H9 (cell line): ENCODE measurements at regions not wholly inside any gene's neighbourhood (a gene's known extent, or its start where the extent isn't known, plus 50 kb on each side); places are given as distances from the start of the nearest gene placed in this dataset.
"Not testable (repeated sequence)": the region's sequence is repeated elsewhere in the genome, so short reads cannot be mapped to it uniquely, and the experiment has no call there.

Experiments
- DNase-seq: peaks from one replicate; pipeline ENCODE4 v3.0.0-alpha.2; 2017
- H2AFZ ChIP-seq: one replicate; pipeline ENCODE4 v1.6.1; 2013; ENCODE audit warnings: mild to moderate bottlenecking, low read length, control low read depth, moderate library complexity
- H2AK5ac ChIP-seq: 2 replicates; pipeline ENCODE4 v1.6.1; 2013; ENCODE audit warnings: low read length, control low read depth, mixed read lengths; ENCODE audit not compliant: insufficient read length
- H2BK120ac ChIP-seq: one replicate; pipeline ENCODE4 v1.6.1; 2013; ENCODE audit warnings: low read depth, mild to moderate bottlenecking, low read length, control low read depth, inconsistent platforms; ENCODE audit not compliant: poor library complexity, severe bottlenecking
- H2BK12ac ChIP-seq: 2 replicates; pipeline ENCODE4 v1.6.1; 2013; ENCODE audit warnings: low read length, control low read depth, mixed read lengths, low read depth; ENCODE audit not compliant: insufficient read length
- H2BK15ac ChIP-seq: 2 replicates; pipeline ENCODE4 v1.6.1; 2013; ENCODE audit warnings: low read depth, low read length, control low read depth
- H2BK20ac ChIP-seq: one replicate; pipeline ENCODE4 v1.6.1; 2013; ENCODE audit warnings: low read depth, mild to moderate bottlenecking, low read length, control low read depth, inconsistent platforms; ENCODE audit not compliant: poor library complexity, severe bottlenecking
- H2BK5ac ChIP-seq: 2 replicates; pipeline ENCODE4 v1.6.1; 2013; ENCODE audit warnings: low read length, control low read depth, mixed read lengths; ENCODE audit not compliant: insufficient read length
- H3K14ac ChIP-seq: 2 replicates; pipeline ENCODE4 v1.6.1; 2013; ENCODE audit warnings: low read length, control low read depth; ENCODE audit not compliant: insufficient read depth
- H3K18ac ChIP-seq: 2 replicates; pipeline ENCODE4 v1.6.1; 2013; ENCODE audit warnings: low read depth, mild to moderate bottlenecking, mixed read lengths, low read length, control low read depth; ENCODE audit not compliant: insufficient read length
- H3K23ac ChIP-seq: 2 replicates; pipeline ENCODE4 v1.6.1; 2013; ENCODE audit warnings: low read length, control low read depth, mixed read lengths, low read depth; ENCODE audit not compliant: insufficient read length
- H3K23me2 ChIP-seq: 2 replicates; pipeline ENCODE4 v1.6.1; 2013; ENCODE audit warnings: low read depth, mild to moderate bottlenecking, mixed read lengths, low read length, control low read depth; ENCODE audit not compliant: insufficient read length, poor library complexity, severe bottlenecking
- H3K27ac ChIP-seq: 2 replicates; pipeline ENCODE4 v1.5.1; 2013; ENCODE audit warnings: low read length, control low read depth, mixed read lengths, low read depth; ENCODE audit not compliant: insufficient read length
- H3K27me3 ChIP-seq: 2 replicates; pipeline ENCODE4 v1.6.1; 2013; ENCODE audit warnings: low read length, control low read depth, inconsistent platforms; ENCODE audit not compliant: insufficient read depth
- H3K4ac ChIP-seq: 2 replicates; pipeline ENCODE4 v1.6.1; 2013; ENCODE audit warnings: low read depth, mild to moderate bottlenecking, control low read depth, inconsistent platforms, low read length, moderate library complexity
- H3K4me1 ChIP-seq: 2 replicates; pipeline ENCODE4 v1.6.1; 2013; ENCODE audit warnings: low read length, control low read depth, inconsistent platforms; ENCODE audit not compliant: insufficient read depth
- H3K4me2 ChIP-seq: 2 replicates; pipeline ENCODE4 v1.6.1; 2013; ENCODE audit warnings: low read length, control low read depth, mixed read lengths; ENCODE audit not compliant: insufficient read length, insufficient read depth
- H3K56ac ChIP-seq: 2 replicates; pipeline ENCODE4 v1.6.1; 2013; ENCODE audit warnings: low read depth, mild to moderate bottlenecking, mixed read lengths, low read length, control low read depth; ENCODE audit not compliant: insufficient read length
- H3K79me1 ChIP-seq: 2 replicates; pipeline ENCODE4 v1.6.1; 2013; ENCODE audit warnings: low read depth, mild to moderate bottlenecking, moderate library complexity, low read length, control low read depth, inconsistent platforms; ENCODE audit not compliant: insufficient read depth, poor library complexity, severe bottlenecking
- H3K79me2 ChIP-seq: 2 replicates; pipeline ENCODE4 v1.6.1; 2013; ENCODE audit warnings: low read length, control low read depth, inconsistent platforms; ENCODE audit not compliant: insufficient read depth
- H3K9ac ChIP-seq: 2 replicates; pipeline ENCODE4 v1.6.1; 2013; ENCODE audit warnings: low read length, control low read depth, mixed read lengths; ENCODE audit not compliant: insufficient read length; ENCODE audit errors: extremely low read depth
- H3K9me3 ChIP-seq: one replicate; pipeline ENCODE4 v1.6.1; 2013; ENCODE audit warnings: low read depth, low read length, inconsistent platforms; ENCODE audit not compliant: control insufficient read depth
- H3T11ph ChIP-seq: one replicate; pipeline ENCODE4 v1.6.1; 2013; ENCODE audit warnings: mild to moderate bottlenecking, low read length, control low read depth, inconsistent platforms
- H4K20me1 ChIP-seq: one replicate; pipeline ENCODE4 v1.6.1; 2013; ENCODE audit not compliant: control insufficient read depth, insufficient read length, insufficient read depth
- H4K5ac ChIP-seq: 2 replicates; pipeline ENCODE4 v1.6.1; 2013; ENCODE audit warnings: low read depth, mild to moderate bottlenecking, mixed read lengths, low read length, control low read depth; ENCODE audit not compliant: insufficient read length
- H4K8ac ChIP-seq: replicated peaks from 2 replicates; pipeline ENCODE4 v1.6.1; 2013; ENCODE audit warnings: low read length, control low read depth, mixed read lengths, low read depth; ENCODE audit not compliant: insufficient read length
- H4K91ac ChIP-seq: 2 replicates; pipeline ENCODE4 v1.6.1; 2013; ENCODE audit warnings: low read depth, mild to moderate bottlenecking, moderate library complexity, mixed read lengths, low read length, control low read depth; ENCODE audit not compliant: insufficient read length
- H3K27ac Mint-ChIP-seq, 3 experiments: 2 replicates in 2 of 3; 3 replicates in 1 of 3; pipeline ENCODE4 v1.8.0; 2020 to 2021; ENCODE audit warnings: mixed read lengths in 3 of 3, mild to moderate bottlenecking in 1 of 3, moderate library complexity in 1 of 3
- H3K27me3 Mint-ChIP-seq: 2 replicates; pipeline ENCODE4 v1.8.0; 2021; ENCODE audit warnings: low read depth, mild to moderate bottlenecking, moderate library complexity, mixed read lengths
- H3K36me3 Mint-ChIP-seq, 3 experiments: 2 replicates in 2 of 3; 3 replicates in 1 of 3; pipeline ENCODE4 v1.8.0; 2020 to 2021; ENCODE audit warnings: low read depth in 3 of 3, mixed read lengths in 3 of 3; ENCODE audit not compliant: insufficient read depth in 1 of 3
- H3K4me1 Mint-ChIP-seq, 2 experiments: 2 replicates each; pipeline ENCODE4 v1.8.0; 2020; ENCODE audit warnings: mixed read lengths in 2 of 2
- H3K4me3 Mint-ChIP-seq, 2 experiments: 2 replicates in 1 of 2; 3 replicates in 1 of 2; pipeline ENCODE4 v1.8.0; 2020 to 2021; ENCODE audit warnings: mild to moderate bottlenecking in 2 of 2, mixed read lengths in 2 of 2, moderate library complexity in 1 of 2
- H3K9me3 Mint-ChIP-seq, 2 experiments: 2 replicates in 1 of 2; 3 replicates in 1 of 2; pipeline ENCODE4 v1.8.0; 2020; ENCODE audit warnings: mild to moderate bottlenecking in 2 of 2, mixed read lengths in 2 of 2, moderate library complexity in 1 of 2
- CTCF ChIP-seq: fragments of 200-600 bp; sonication (generic); conservative IDR thresholded peaks from 3 replicates; pipeline ENCODE4 v1.8.0; 2021; ENCODE audit warnings: antibody characterized with exemption, mild to moderate bottlenecking
- WGBS: extraction: QIAGEN DNeasy Blood & Tissue Kit; methylation state at CpG from one replicate; pipeline ENCODE4 v1.1.7; 2013; ENCODE audit warnings: missing lambda C conversion rate, low lambda C conversion rate, mixed read lengths; ENCODE audit not compliant: insufficient read length; ENCODE audit errors: extremely low coverage; 5-methylcytosine and 5-hydroxymethylcytosine counted together

- Histone ChIP-seq H2AK5ac (no peak overlapping the region), H2BK5ac (no peak overlapping the region), H3K79me2 (no peaks in the 10 kb centered on the region), H2BK15ac (no peak overlapping the region), H3K27ac (no peak overlapping the region), H3K27me3 (peaks cover 3% of the 10 kb centered on the region; the same call in 1 of the 2 replicates), H3K23me2 (no peaks in the 10 kb centered on the region), H2AFZ (peak overlapping the region; percentile 60), H3K18ac (peak overlapping the region; percentile 90), H4K91ac (no peak overlapping the region), H3K4ac (no peak overlapping the region; the same call in 1 of the 2 replicates), H2BK20ac (no peak overlapping the region), H2BK120ac (peak overlapping the region; percentile 29), H3T11ph (peak overlapping the region; percentile 77), H3K23ac (no peak overlapping the region), H3K9ac (no peak overlapping the region), H3K79me1 (no peaks in the 10 kb centered on the region), H3K4me2 (peak overlapping the region; percentile 8), H4K8ac (no peak overlapping the region), H3K9me3 (no peaks in the 10 kb centered on the region), H2BK12ac (no peak overlapping the region), H3K14ac (peak overlapping the region; percentile 89; the same call in 1 of the 2 replicates), H3K4me1 (no peaks in the 10 kb centered on the region; the same call in 1 of the 2 replicates), H3K56ac (no peak overlapping the region), H4K5ac (no peak overlapping the region), H4K20me1 (no peaks in the 10 kb centered on the region)
- DNase-seq, result peak; percentile 29
- Mint-ChIP-seq H3K36me3 (peaks cover 4 to 9% (median 5%) of the 10 kb centered on the region in 3 experiments; a peak in 4 of 7 replicates), H3K9me3 (peaks cover 17 to 20% of the 10 kb centered on the region in 2 experiments), H3K4me1 (peaks cover 31 to 33% of the 10 kb centered on the region in 2 experiments), H3K27ac (peak overlapping the region; percentile 62 to 90 (median 75); a peak in 6 of 7 replicates), H3K27me3 (no peaks in the 10 kb centered on the region; the same call in 1 of the 2 replicates), H3K4me3 (peak overlapping the region in 1 of 2 experiments; percentile 17; a peak in 1 of 5 replicates)
- TF ChIP-seq CTCF, result no peak
- WGBS, result no CpG with 5 or more reads among the region's 11 CpGs
These were observed 112.8 kb upstream of the PELI2 start for GRCh38 chr14:56005191-56006053.

GRCh38 chr14:56007491-56007890, 110.7 kb upstream of the PELI2 start:
- not testable (repeated sequence) for H3K27ac Mint-ChIP-seq, H3K27me3 Mint-ChIP-seq, H3K23ac ChIP-seq, H2BK5ac ChIP-seq, H2BK12ac ChIP-seq, H2AFZ ChIP-seq, H3K4me1 ChIP-seq, H3K23me2 ChIP-seq, H3T11ph ChIP-seq, H3K79me2 ChIP-seq, H4K91ac ChIP-seq, H3K9ac ChIP-seq, H2BK15ac ChIP-seq, H4K8ac ChIP-seq, H3K79me1 ChIP-seq, H3K27ac ChIP-seq, H3K18ac ChIP-seq, H3K14ac ChIP-seq, H4K5ac ChIP-seq, H3K27me3 ChIP-seq, H2BK120ac ChIP-seq, H2BK20ac ChIP-seq, H3K4me2 ChIP-seq, H3K4ac ChIP-seq, DNase-seq, H3K4me3 Mint-ChIP-seq, H3K36me3 Mint-ChIP-seq, H3K56ac ChIP-seq, H2AK5ac ChIP-seq, H4K20me1 ChIP-seq, H3K9me3 ChIP-seq
- no CpG with 5 or more reads among the region's 5 CpGs for WGBS
- Mint-ChIP-seq H3K4me1 (peaks cover 28 to 31% of the 10 kb centered on the region in 2 experiments), H3K9me3 (peaks cover 10 to 12% of the 10 kb centered on the region in 2 experiments)
